ENCODE measurements at regions not wholly inside any gene's neighbourhood (a gene's known extent, or its start where the extent isn't known, plus 50 kb on each side); places are given as distances from the start of the nearest gene placed in this dataset.

DNA sequence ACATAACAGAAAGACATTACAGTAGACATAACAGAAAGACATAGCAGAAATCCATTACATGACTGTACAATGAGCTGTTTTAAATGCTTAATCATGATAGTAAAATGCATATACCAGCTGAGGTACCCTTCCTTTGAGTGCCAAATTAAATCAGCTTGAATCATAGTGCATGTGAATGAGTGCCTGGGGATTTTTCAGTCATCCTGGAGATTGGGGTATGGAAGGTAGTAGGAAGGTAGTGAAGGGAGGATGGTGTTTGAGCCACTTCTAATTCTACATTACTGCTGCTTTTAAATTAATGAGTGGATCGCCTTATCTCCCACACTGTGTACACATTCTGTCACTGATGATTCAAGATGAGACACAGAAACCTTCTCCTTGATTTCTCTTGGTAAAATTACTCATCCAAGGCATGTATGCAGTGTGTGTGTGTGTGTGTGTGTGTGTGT lies 534.2 kb downstream of the LRFN5 start:
- no peak for DNase-seq (ENCODE audit: low read depth in 2 of 2)

DNA sequence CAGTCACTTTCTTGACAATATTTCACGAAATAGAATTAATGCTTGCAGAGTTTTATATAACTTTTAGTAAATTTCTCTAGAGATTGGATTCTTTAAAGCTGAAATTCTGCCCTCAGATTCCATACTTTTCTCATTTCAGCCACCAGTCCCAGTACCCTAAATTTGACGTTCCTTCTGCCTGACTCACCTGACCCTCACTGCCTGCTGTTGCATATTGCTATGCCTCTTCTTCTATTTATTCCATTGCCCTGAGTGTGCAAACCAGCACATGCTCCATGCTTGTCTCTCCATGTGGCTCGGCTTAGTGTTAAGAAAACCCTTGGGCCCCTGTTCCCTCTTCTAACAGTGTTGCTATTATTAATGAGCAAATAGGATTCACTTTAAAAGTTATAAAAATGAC lies 533.3 kb downstream of the LRFN5 start:
- DNase-seq (ENCODE audit: low read depth in 2 of 2) = no peak

DNA sequence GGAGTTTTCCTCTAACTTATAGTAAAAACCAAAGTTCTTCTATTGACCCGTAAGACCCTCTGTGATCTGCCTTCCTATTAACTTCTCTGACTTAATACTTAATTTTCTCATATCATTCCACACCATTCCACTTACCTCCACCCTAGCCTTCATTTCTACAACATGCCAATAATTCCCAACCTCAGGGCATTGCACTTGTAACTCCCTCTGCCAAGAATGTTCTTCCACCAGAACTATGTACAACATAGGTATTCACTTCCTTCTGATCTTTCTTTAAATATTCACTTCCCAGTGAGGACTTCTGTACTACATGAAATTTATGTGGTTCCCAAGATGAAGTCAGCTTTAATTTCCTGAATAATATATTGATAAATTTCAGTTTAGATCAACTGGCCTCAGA lies 531.7 kb downstream of the LRFN5 start:
- DNase-seq (ENCODE audit: low read depth in 2 of 2) = no peak

DNA sequence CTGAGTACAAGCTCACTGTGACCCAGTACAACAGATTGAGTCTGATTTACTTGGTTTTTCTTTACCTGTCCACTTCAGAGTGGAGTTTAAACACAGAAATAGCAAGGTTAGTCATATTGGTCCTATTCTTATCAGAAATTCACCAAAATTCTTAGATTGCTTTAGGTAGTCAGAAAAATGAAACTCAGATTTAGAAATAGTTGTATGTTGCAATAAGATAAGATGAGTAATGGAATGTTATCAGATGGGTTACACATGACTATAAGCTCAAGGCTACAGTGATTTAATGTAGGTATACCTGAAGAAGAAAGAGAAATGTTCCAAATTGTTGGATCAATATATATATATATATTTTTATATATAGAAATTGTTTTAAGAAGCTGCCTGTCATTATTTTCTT lies 524.1 kb downstream of the LRFN5 start:
- no peak for DNase-seq (ENCODE audit: low read depth in 2 of 2)

DNA sequence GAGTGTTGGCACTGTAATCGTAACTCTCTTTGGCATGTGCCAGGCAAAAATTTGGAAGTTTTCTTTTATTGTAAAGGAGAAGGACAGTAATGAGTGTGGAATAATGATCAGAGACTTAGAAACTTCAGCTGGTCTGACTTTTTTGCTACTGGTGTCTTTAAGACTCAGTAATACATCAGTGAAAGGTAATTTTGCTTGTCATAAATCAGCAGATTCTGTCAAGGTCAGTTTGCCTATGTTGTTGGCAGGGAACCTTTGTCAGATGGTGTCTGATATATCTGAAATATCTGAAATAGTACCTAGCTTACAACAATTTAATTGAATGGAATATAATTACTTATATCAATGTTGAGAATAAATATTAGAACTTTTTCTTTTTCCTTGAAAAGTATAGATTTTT lies 516.9 kb downstream of the LRFN5 start:
- DNase-seq (ENCODE audit: low read depth in 2 of 2) = no peak

DNA sequence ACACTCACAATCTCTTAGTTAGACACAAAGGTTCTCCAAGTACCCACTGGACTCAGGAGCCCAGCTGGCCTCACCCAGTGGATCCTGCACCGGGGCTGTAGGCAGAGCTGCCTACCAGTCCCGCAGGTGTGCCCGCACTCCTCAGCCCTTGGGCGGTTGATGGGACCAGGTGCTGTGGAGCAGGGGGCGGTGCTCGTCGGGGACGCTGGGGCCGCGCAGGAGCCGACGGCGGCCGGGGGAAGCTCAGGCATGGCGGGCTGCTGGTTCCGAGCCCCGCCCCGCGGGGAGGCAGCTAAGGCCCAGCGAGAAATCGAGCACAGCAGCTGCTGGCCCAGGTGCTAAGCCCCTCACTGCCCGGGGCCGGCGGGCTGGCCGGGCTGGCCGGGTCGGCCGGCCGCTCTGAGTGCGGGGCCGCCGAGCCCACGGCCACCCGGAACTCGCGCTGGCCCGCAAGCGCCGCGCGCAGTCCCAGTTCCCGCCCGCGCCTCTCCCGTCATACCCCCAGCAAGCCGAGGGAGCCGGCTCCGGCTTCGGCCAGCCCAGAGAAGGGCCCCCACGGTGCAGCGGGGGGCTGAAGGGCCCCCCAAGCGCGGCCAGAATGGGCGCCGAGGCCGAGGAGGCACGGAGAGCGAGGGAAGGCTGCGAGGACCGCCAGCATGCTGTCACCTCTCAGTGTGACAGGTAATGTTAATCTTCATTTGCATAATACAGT lies 506.8 kb downstream of the LRFN5 start:
- no peak for DNase-seq (ENCODE audit: low read depth in 2 of 2)

DNA sequence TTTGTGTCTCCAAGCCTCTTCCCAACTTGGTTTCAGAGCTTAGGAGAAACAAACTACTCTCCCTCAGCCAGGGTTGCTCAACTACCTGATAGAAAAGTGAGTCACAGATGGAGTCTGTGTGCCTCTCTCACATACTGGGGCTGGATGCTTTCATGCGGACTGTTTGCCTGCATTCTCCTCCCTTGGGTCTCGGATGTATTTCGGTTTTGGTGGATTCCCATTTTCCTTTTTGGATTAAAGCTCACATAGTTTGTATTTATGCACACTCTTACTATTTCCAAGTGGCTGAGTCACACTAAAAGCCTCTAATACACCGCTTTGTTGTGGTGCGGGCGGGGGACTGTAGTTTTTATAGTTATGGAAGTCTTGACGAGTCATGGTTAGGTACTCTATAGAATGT lies 505.4 kb downstream of the LRFN5 start:
- DNase-seq (ENCODE audit: low read depth in 2 of 2) = no peak

DNA sequence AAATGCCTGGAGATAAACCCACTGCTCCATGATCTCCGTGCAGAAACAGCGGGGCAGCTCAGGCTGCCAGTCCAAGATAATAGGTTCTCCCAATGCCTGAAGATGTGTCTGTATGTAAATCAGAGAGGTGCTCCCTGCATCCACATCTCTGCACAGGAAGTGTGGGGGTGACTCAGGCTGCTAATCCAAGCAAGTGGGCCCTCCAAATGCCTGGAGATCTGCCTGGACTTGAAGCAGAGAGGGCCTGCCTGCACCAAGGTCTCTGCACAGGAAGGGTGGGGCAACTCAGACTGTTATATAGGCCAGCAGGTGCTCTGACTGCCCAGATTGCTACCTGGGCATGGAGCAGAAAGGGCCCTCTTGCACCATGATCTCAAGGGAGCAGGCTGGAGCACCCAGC lies 504.7 kb downstream of the LRFN5 start:
- no peak for DNase-seq (ENCODE audit: low read depth in 2 of 2)

DNA sequence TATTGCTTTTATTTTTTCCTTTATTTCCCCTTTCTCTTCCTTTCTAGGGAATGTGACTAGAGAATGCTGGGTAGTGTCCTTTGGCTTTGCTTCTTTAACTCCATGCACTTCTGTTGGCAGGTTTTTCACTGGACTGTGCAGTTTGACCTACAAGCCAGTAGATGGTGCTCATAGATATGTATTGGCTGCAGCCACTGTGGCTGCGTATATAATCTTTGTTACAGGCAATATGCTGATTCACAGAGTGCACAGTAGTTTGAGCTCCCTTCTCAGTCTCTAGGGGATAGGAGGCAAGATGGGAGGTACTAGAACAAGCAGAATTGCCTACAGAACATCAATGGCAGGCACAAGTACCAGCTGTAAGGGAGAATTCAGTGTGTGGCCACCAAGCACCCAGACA lies 503.5 kb downstream of the LRFN5 start:
- DNase-seq (ENCODE audit: low read depth in 2 of 2) = no peak

DNA sequence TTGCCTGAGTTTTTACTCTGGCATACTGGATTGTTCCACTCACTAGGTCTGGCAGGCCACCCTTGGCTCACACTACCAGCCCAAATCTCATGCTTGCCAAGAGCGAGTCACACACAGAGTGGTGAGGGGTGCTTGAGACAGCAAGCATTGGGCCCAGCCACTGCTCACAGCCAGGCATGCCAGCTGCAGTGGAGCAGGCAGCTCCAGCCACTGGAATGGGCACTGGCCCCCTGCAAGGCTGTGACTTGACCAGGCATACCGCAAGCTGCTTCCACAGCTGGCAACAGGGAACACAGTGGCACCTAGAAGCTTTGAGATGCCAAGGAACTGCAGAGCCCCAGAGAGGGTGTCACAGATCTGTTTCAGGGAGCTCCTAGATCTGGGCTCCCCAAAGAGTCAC lies 488.5 kb downstream of the LRFN5 start:
- DNase-seq (ENCODE audit: low read depth in 2 of 2) = no peak

DNA sequence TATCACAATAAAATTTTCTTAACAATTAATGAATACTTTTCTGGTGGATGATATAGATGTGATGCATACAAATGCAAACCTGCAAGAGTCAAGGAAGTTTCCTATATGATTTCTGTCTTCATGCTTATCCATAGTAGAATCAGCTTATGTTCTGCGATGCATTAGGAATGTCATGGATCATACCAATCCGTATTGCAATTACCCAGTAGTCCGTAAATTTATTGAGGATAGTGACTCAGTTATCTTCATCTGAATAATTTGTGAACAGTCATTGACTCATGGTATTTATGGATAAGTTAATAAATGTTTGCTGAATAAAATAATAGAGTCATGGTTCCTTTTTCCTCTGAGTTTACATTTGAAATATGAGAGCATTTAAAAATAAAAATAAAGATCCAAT lies 483.4 kb downstream of the LRFN5 start:
- DNase-seq (ENCODE audit: low read depth in 2 of 2) = no peak

DNA sequence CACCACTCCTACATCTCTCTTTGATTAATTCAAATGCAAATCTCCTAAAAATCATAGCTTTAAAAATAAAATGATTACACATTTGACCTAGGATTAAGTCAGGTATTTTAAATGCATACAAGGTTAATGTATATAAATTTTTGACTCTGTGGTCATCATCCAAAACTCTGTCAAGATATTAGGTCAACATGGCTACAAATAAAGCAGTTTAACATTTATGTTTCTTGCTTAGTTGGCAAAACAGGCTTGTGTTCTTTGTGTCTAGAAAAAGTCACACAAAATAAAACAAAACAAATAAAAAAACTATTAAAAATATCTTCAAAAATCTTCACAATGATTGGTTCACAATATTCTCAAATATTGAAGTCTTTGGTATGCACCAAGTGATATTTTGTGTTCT lies 473.2 kb downstream of the LRFN5 start:
- DNase-seq (ENCODE audit: low read depth in 2 of 2) = no peak

DNA sequence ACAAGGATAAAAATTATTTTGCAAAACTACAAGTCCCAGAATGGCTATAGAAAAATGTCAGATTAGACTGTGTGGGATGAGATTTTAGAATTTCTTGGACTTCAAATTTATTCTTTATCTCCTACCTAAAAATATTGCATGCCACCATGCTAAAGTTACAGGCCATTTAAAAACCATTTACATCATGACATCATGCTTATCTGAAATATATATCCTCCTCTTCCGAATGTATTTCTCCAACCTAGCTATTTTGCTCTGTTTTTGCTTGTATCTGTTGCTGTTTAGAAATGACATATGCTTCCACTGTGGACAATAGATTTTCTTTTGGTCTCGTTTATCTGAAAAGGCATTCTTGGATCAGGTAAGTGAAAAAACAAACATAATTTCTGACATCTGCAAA lies 471.7 kb downstream of the LRFN5 start:
- DNase-seq (ENCODE audit: low read depth in 2 of 2) = no peak

DNA sequence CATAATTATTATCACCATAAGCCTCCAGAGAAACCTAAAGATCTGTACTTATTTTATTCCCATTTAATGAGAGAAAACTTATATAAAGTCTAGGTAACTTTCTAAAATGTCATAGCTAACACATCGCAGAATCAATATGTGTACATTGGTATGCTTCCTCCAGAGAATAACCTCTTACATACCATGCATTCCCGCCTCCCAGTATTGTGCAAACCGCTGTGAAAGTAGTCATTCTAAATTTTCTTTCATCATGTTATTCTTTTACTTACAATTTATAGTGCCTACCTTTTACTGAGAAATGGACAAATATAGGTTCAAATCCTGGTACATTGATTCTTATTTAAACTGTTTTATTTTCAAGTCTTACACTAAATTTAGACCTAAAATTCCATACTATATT lies 463.4 kb downstream of the LRFN5 start:
- DNase-seq (ENCODE audit: low read depth in 2 of 2) = no peak

DNA sequence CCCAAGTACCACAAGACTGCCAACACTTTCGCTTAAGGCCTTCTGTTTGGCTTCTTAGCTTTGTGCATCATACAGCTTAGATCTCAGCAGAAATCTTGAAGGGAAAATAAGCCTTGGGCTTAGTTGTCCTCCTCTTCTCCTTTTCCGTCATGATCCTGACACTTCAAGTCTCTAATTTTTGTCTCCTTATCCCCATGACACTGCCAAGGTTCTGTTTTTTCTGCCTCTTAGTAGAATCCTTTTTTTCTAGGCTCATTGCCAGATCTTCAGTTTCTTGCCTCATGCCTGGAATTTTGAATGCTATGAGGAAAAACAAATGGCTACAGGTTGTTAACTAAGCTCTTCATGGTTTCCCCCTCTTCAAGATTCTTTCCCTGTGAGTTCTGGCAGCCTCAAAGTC lies 450.4 kb downstream of the LRFN5 start:
- no peak for DNase-seq (ENCODE audit: low read depth in 2 of 2)

DNA sequence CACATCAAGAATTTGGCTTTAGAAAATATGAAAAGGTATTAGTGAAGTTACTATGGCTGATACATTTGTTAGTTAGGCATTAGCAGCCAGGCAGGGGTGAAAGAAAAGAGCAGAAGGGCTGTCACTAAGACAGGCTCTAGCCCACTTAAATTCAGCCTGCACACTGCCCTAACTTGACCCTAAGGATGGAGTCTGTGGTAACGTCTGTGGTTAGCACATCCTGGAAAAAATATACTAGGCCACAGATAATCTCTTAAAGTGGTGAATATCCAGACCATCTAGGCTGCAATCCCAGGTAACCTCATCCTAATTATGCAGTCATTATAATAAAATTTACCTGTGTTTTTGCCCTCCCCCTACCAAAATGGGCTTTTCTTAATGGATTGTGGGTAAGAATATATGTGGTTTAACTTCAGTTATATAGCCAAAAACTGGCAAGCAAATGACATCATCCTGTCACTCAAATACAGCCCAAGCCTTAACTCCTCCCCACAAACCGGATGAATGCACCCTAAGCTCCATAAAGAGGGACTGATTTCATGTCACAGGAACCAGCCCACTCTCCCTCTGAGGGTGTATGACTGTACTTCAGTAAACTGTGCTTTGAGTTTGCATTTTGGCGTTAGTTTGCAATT lies 440.9 kb downstream of the LRFN5 start:
- DNase-seq (ENCODE audit: low read depth in 2 of 2) = no peak

DNA sequence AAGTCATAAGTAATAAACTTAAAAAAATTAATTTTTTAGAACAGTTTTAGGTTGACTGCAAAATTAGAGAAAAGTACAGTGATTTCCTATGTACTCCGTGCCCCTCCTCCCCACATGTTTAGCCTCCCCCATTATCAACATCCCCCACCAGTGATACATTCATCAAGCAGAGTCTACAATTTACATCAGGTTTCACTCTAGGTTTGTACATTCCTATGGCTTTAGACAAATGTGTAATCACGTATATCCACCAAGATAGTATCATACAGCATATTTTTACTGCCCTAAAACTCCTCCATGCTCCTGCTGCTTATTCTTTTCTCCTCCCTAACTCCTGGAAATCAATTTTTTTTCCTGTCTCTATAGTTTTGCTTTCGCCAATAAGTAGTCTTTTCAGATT lies 438.7 kb downstream of the LRFN5 start:
- DNase-seq (ENCODE audit: low read depth in 2 of 2) = no peak

DNA sequence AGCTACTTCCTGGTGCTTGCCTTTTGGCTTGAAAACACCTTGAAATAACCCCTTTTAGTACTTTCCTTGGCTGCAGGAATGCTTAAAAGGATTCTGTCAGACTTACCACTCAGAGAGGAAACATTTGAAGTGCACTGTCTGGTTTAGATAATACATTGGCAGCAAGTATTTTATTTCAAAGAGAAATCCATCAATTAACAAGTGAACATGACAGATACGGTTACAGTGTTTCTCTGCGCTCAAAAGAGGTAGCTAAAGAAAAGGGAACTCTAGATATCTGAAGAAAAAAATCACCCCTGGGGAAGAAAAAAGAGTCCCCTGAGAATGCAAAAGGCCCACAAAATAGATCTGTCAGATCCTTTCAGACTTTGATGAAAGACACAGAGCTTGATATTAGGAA lies 421.9 kb downstream of the LRFN5 start:
- no peak for DNase-seq (ENCODE audit: low read depth in 2 of 2)

DNA sequence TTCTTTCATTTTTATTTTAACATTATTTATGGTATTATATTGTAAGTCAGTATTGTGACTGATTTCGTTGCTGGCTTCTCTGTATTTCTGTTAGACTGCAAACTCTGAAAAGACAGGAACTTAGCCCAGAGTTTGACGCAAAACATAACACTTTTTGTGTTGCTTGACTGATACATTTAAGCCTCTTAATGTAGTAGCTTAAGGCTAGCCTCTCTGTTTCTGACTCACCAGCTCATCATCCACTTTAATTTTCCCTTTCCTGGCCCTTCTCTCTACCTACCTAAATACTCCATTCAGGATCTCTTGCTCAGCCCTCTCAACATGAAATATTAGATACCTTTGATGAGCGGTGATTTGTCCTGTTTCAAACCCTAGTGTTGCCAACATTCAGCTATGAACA lies 420.6 kb downstream of the LRFN5 start:
- DNase-seq (ENCODE audit: low read depth in 2 of 2) = no peak

DNA sequence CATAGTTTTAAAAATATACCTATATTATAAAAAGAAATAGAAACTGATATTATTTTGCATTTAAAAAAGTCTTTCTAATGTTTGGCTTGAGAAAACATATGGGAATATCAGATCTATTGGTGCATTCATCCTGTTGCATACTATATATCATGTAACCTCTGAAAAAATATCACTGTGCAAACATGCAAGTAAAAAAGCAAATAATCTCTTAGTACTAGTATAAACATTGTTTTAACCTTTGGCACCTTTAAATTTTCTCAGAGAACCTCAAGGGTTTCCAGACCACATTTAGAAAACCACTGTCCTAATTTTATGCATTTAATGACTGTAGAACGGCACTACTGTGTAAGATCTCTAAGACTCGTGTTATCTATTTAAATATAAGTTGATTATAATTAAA lies 416.8 kb downstream of the LRFN5 start:
- no peak for DNase-seq (ENCODE audit: low read depth in 2 of 2)

DNA sequence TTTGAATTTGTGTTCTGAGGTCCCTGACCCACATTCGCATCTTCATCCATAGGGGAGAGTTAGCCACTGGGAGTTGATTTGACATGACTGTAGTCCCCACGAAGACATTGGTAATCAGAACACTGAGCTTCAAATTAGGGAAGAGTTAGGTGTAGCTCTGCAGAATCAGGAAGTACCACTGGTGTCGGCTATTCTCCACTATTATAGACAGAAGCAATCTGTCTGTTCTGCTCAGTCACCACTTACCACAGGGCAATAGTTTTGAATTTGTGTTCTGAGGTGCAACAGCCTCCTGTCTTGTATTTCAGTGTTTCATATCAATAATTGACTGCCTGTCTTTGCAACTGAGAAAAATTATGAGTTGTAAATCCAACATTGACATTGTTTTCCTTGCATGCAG lies 407.6 kb downstream of the LRFN5 start:
- no peak for DNase-seq (ENCODE audit: low read depth in 2 of 2)

DNA sequence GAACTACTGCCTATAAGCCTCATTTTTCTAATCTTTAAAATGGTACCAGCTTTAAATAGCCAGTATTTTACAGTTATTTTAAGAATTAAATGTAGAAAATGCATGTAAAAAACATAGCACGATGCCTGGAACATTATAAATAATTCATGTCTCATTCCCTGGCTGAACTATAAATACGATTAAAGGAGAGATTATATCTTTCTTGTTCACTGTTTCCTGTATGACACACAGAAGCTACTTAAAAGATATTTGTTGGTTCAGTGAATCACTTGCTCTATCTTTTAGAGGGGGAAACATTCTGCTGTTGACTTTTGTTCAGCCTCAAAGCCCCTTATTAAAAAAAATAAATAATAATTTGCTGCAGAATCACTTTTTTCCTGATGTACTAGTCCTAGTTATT lies 406.9 kb downstream of the LRFN5 start:
- no peak for DNase-seq (ENCODE audit: low read depth in 2 of 2)

DNA sequence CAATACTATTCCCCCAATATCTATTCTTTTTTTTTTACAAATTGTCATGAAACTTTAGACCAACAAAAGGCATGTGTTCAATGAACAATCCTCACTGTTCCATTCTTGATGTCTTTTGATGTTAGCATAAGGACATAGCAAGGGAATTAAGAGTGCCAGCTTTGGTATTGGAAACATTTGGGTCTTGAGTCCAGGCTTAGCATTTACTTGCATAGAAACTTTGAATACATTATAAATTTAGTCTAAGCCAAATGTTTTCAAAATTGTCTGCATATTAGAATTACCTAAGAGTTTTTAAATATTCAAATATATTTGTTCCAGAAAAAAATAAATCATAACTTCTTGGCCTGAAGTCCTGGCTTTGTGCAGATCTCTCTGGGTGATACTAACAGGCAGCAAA lies 406.5 kb downstream of the LRFN5 start:
- no peak for DNase-seq (ENCODE audit: low read depth in 2 of 2)

DNA sequence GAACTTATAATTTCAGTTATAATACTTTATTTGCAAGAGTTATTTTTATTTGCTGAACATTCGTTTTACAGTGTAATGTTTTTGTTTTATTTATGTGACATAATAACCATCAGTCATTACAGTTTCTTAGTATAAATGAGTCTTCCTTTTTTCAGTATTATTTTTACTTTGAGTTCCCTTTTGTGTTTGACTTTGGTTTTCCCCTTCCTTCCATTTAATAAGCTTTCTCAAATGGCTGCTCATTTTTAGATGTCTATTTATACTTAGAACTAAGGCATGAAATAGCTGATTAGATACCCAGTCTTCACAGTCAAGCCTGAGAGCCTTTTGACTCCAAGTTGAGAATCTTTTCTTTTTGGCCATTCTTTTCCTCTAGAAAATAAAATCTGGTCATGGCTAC lies 404.5 kb downstream of the LRFN5 start:
- no peak for DNase-seq (ENCODE audit: low read depth in 2 of 2)

Measured in stimulated activated CD4-positive, alpha-beta T cell treated with anti-CD3 and anti-CD28 coated beads, Interleukin-4, amount 100 ng/mL, for 48 hours (primary cell).